H9 (cell line): ENCODE measurements at regions not wholly inside any gene's neighbourhood (a gene's known extent, or its start where the extent isn't known, plus 50 kb on each side); places are given as distances from the start of the nearest gene placed in this dataset.

Source experiments
- DNase-seq: peaks from one replicate; pipeline ENCODE4 v3.0.0-alpha.2; 2017
- H2AFZ ChIP-seq: one replicate; pipeline ENCODE4 v1.6.1; 2013; ENCODE audit warnings: mild to moderate bottlenecking, low read length, control low read depth, moderate library complexity
- H2AK5ac ChIP-seq: 2 replicates; pipeline ENCODE4 v1.6.1; 2013; ENCODE audit warnings: low read length, control low read depth, mixed read lengths; ENCODE audit not compliant: insufficient read length
- H2BK120ac ChIP-seq: one replicate; pipeline ENCODE4 v1.6.1; 2013; ENCODE audit warnings: low read depth, mild to moderate bottlenecking, low read length, control low read depth, inconsistent platforms; ENCODE audit not compliant: poor library complexity, severe bottlenecking
- H2BK12ac ChIP-seq: 2 replicates; pipeline ENCODE4 v1.6.1; 2013; ENCODE audit warnings: low read length, control low read depth, mixed read lengths, low read depth; ENCODE audit not compliant: insufficient read length
- H2BK15ac ChIP-seq: 2 replicates; pipeline ENCODE4 v1.6.1; 2013; ENCODE audit warnings: low read depth, low read length, control low read depth
- H2BK20ac ChIP-seq: one replicate; pipeline ENCODE4 v1.6.1; 2013; ENCODE audit warnings: low read depth, mild to moderate bottlenecking, low read length, control low read depth, inconsistent platforms; ENCODE audit not compliant: poor library complexity, severe bottlenecking
- H2BK5ac ChIP-seq: 2 replicates; pipeline ENCODE4 v1.6.1; 2013; ENCODE audit warnings: low read length, control low read depth, mixed read lengths; ENCODE audit not compliant: insufficient read length
- H3K14ac ChIP-seq: 2 replicates; pipeline ENCODE4 v1.6.1; 2013; ENCODE audit warnings: low read length, control low read depth; ENCODE audit not compliant: insufficient read depth
- H3K18ac ChIP-seq: 2 replicates; pipeline ENCODE4 v1.6.1; 2013; ENCODE audit warnings: low read depth, mild to moderate bottlenecking, mixed read lengths, low read length, control low read depth; ENCODE audit not compliant: insufficient read length
- H3K23ac ChIP-seq: 2 replicates; pipeline ENCODE4 v1.6.1; 2013; ENCODE audit warnings: low read length, control low read depth, mixed read lengths, low read depth; ENCODE audit not compliant: insufficient read length
- H3K23me2 ChIP-seq: 2 replicates; pipeline ENCODE4 v1.6.1; 2013; ENCODE audit warnings: low read depth, mild to moderate bottlenecking, mixed read lengths, low read length, control low read depth; ENCODE audit not compliant: insufficient read length, poor library complexity, severe bottlenecking
- H3K27ac ChIP-seq: 2 replicates; pipeline ENCODE4 v1.5.1; 2013; ENCODE audit warnings: low read length, control low read depth, mixed read lengths, low read depth; ENCODE audit not compliant: insufficient read length
- H3K27me3 ChIP-seq: 2 replicates; pipeline ENCODE4 v1.6.1; 2013; ENCODE audit warnings: low read length, control low read depth, inconsistent platforms; ENCODE audit not compliant: insufficient read depth
- H3K4ac ChIP-seq: 2 replicates; pipeline ENCODE4 v1.6.1; 2013; ENCODE audit warnings: low read depth, mild to moderate bottlenecking, control low read depth, inconsistent platforms, low read length, moderate library complexity
- H3K4me1 ChIP-seq: 2 replicates; pipeline ENCODE4 v1.6.1; 2013; ENCODE audit warnings: low read length, control low read depth, inconsistent platforms; ENCODE audit not compliant: insufficient read depth
- H3K4me2 ChIP-seq: 2 replicates; pipeline ENCODE4 v1.6.1; 2013; ENCODE audit warnings: low read length, control low read depth, mixed read lengths; ENCODE audit not compliant: insufficient read length, insufficient read depth
- H3K56ac ChIP-seq: 2 replicates; pipeline ENCODE4 v1.6.1; 2013; ENCODE audit warnings: low read depth, mild to moderate bottlenecking, mixed read lengths, low read length, control low read depth; ENCODE audit not compliant: insufficient read length
- H3K79me1 ChIP-seq: 2 replicates; pipeline ENCODE4 v1.6.1; 2013; ENCODE audit warnings: low read depth, mild to moderate bottlenecking, moderate library complexity, low read length, control low read depth, inconsistent platforms; ENCODE audit not compliant: insufficient read depth, poor library complexity, severe bottlenecking
- H3K79me2 ChIP-seq: 2 replicates; pipeline ENCODE4 v1.6.1; 2013; ENCODE audit warnings: low read length, control low read depth, inconsistent platforms; ENCODE audit not compliant: insufficient read depth
- H3K9ac ChIP-seq: 2 replicates; pipeline ENCODE4 v1.6.1; 2013; ENCODE audit warnings: low read length, control low read depth, mixed read lengths; ENCODE audit not compliant: insufficient read length; ENCODE audit errors: extremely low read depth
- H3K9me3 ChIP-seq: one replicate; pipeline ENCODE4 v1.6.1; 2013; ENCODE audit warnings: low read depth, low read length, inconsistent platforms; ENCODE audit not compliant: control insufficient read depth
- H3T11ph ChIP-seq: one replicate; pipeline ENCODE4 v1.6.1; 2013; ENCODE audit warnings: mild to moderate bottlenecking, low read length, control low read depth, inconsistent platforms
- H4K20me1 ChIP-seq: one replicate; pipeline ENCODE4 v1.6.1; 2013; ENCODE audit not compliant: control insufficient read depth, insufficient read length, insufficient read depth
- H4K5ac ChIP-seq: 2 replicates; pipeline ENCODE4 v1.6.1; 2013; ENCODE audit warnings: low read depth, mild to moderate bottlenecking, mixed read lengths, low read length, control low read depth; ENCODE audit not compliant: insufficient read length
- H4K8ac ChIP-seq: replicated peaks from 2 replicates; pipeline ENCODE4 v1.6.1; 2013; ENCODE audit warnings: low read length, control low read depth, mixed read lengths, low read depth; ENCODE audit not compliant: insufficient read length
- H4K91ac ChIP-seq: 2 replicates; pipeline ENCODE4 v1.6.1; 2013; ENCODE audit warnings: low read depth, mild to moderate bottlenecking, moderate library complexity, mixed read lengths, low read length, control low read depth; ENCODE audit not compliant: insufficient read length
- H3K27ac Mint-ChIP-seq, 3 experiments: 2 replicates in 2 of 3; 3 replicates in 1 of 3; pipeline ENCODE4 v1.8.0; 2020 to 2021; ENCODE audit warnings: mixed read lengths in 3 of 3, mild to moderate bottlenecking in 1 of 3, moderate library complexity in 1 of 3
- H3K27me3 Mint-ChIP-seq: 2 replicates; pipeline ENCODE4 v1.8.0; 2021; ENCODE audit warnings: low read depth, mild to moderate bottlenecking, moderate library complexity, mixed read lengths
- H3K36me3 Mint-ChIP-seq, 3 experiments: 2 replicates in 2 of 3; 3 replicates in 1 of 3; pipeline ENCODE4 v1.8.0; 2020 to 2021; ENCODE audit warnings: low read depth in 3 of 3, mixed read lengths in 3 of 3; ENCODE audit not compliant: insufficient read depth in 1 of 3
- H3K4me1 Mint-ChIP-seq, 2 experiments: 2 replicates each; pipeline ENCODE4 v1.8.0; 2020; ENCODE audit warnings: mixed read lengths in 2 of 2
- H3K4me3 Mint-ChIP-seq, 2 experiments: 2 replicates in 1 of 2; 3 replicates in 1 of 2; pipeline ENCODE4 v1.8.0; 2020 to 2021; ENCODE audit warnings: mild to moderate bottlenecking in 2 of 2, mixed read lengths in 2 of 2, moderate library complexity in 1 of 2
- H3K9me3 Mint-ChIP-seq, 2 experiments: 2 replicates in 1 of 2; 3 replicates in 1 of 2; pipeline ENCODE4 v1.8.0; 2020; ENCODE audit warnings: mild to moderate bottlenecking in 2 of 2, mixed read lengths in 2 of 2, moderate library complexity in 1 of 2
- CTCF ChIP-seq: fragments of 200-600 bp; sonication (generic); conservative IDR thresholded peaks from 3 replicates; pipeline ENCODE4 v1.8.0; 2021; ENCODE audit warnings: antibody characterized with exemption, mild to moderate bottlenecking
- WGBS: extraction: QIAGEN DNeasy Blood & Tissue Kit; methylation state at CpG from one replicate; pipeline ENCODE4 v1.1.7; 2013; ENCODE audit warnings: missing lambda C conversion rate, low lambda C conversion rate, mixed read lengths; ENCODE audit not compliant: insufficient read length; ENCODE audit errors: extremely low coverage; 5-methylcytosine and 5-hydroxymethylcytosine counted together

- Histone ChIP-seq H3K23me2 (no peaks in the 10 kb centered on the region), H4K20me1 (no peaks in the 10 kb centered on the region), H3K4me1 (peaks cover 4% of the 10 kb centered on the region; the same call in 1 of the 2 replicates), H3K4me2 (no peak overlapping the region), H2BK15ac (no peak overlapping the region), H2AFZ (no peak overlapping the region), H2BK20ac (no peak overlapping the region), H3K18ac (no peak overlapping the region), H2BK120ac (no peak overlapping the region), H3K23ac (no peak overlapping the region), H3K14ac (peak overlapping the region; percentile 52; the same call in 1 of the 2 replicates), H3K27me3 (no peaks in the 10 kb centered on the region), H4K5ac (no peak overlapping the region), H3K9ac (no peak overlapping the region), H2BK5ac (no peak overlapping the region), H4K91ac (no peak overlapping the region), H3T11ph (no peak overlapping the region), H4K8ac (no peak overlapping the region), H3K79me1 (no peaks in the 10 kb centered on the region), H2AK5ac (no peak overlapping the region), H2BK12ac (no peak overlapping the region), H3K4ac (no peak overlapping the region), H3K27ac (no peak overlapping the region), H3K9me3 (no peaks in the 10 kb centered on the region), H3K56ac (no peak overlapping the region), H3K79me2 (no peaks in the 10 kb centered on the region)
- H3K36me3 Mint-ChIP-seq: peaks cover 2 to 15% (median 3%) of the 10 kb centered on the region in 3 experiments; a peak in 5 of 7 replicates
- no peak overlapping the region; a peak in 1 of 7 replicates for H3K27ac Mint-ChIP-seq
- peaks cover 1% of the 10 kb centered on the region; the same call in 1 of the 2 replicates for H3K27me3 Mint-ChIP-seq
- WGBS: no CpG with 5 or more reads among the region's 10 CpGs
- H3K4me3 Mint-ChIP-seq: no peak overlapping the region
- peaks cover 33% of the 10 kb centered on the region in 2 experiments for H3K4me1 Mint-ChIP-seq
- DNase-seq: no peak
- TF ChIP-seq CTCF: no peak
- H3K9me3 Mint-ChIP-seq: peaks cover 11 to 16% of the 10 kb centered on the region in 2 experiments
Measured at GRCh38 chr20:48541581-48542071, 286.2 kb downstream of the PREX1 start.
